Hepatocyte (in vitro differentiated cells): ENCODE measurements at regions not wholly inside any gene's neighbourhood (a gene's known extent, or its start where the extent isn't known, plus 50 kb on each side); places are given as distances from the start of the nearest gene placed in this dataset.

ENCODE experiments used
- DNase-seq: peaks from one replicate; pipeline ENCODE4 v3.0.0-alpha.2; 2016; ENCODE audit warnings: low spot score
- H2AFZ ChIP-seq: fragments of 200-600 bp; sonication (generic); 2 replicates; pipeline ENCODE4 v1.6.0; 2016; ENCODE audit warnings: antibody characterized with exemption, mild to moderate bottlenecking
- H3K27ac ChIP-seq: fragments of 200-600 bp; sonication (generic); 2 replicates; pipeline ENCODE4 v1.5.1; 2016; ENCODE audit warnings: mild to moderate bottlenecking
- H3K27me3 ChIP-seq: fragments of 200-600 bp; sonication (generic); 2 replicates; pipeline ENCODE4 v1.6.1; 2016
- H3K36me3 ChIP-seq: fragments of 200-600 bp; sonication (generic); replicated peaks from 2 replicates; pipeline ENCODE4 v1.5.1; 2016; ENCODE audit warnings: low read depth; ENCODE audit not compliant: insufficient read depth
- H3K4me1 ChIP-seq: fragments of 200-600 bp; sonication (generic); 2 replicates; pipeline ENCODE4 v1.5.1; 2016; ENCODE audit warnings: mild to moderate bottlenecking, moderate library complexity; ENCODE audit not compliant: insufficient read depth
- H3K4me2 ChIP-seq: fragments of 200-600 bp; sonication (generic); 2 replicates; pipeline ENCODE4 v1.6.0; 2016
- H3K4me3 ChIP-seq: fragments of 200-600 bp; sonication (generic); 2 replicates; pipeline ENCODE4 v1.5.1; 2016; ENCODE audit warnings: mild to moderate bottlenecking
- H3K79me2 ChIP-seq: fragments of 200-600 bp; sonication (generic); 2 replicates; pipeline ENCODE4 v1.6.0; 2017; ENCODE audit warnings: mild to moderate bottlenecking
- H3K9me2 ChIP-seq: fragments of 200-600 bp; sonication (generic); replicated peaks from 2 replicates; pipeline ENCODE4 v1.6.0; 2017; ENCODE audit warnings: mild to moderate bottlenecking; ENCODE audit not compliant: insufficient read depth
- H3K9me3 ChIP-seq: fragments of 200-600 bp; sonication (generic); 2 replicates; pipeline ENCODE4 v1.5.1; 2016; ENCODE audit warnings: low read depth, mild to moderate bottlenecking
- H4K20me1 ChIP-seq: fragments of 200-600 bp; sonication (generic); 2 replicates; pipeline ENCODE4 v1.6.0; 2016; ENCODE audit warnings: mild to moderate bottlenecking; ENCODE audit not compliant: insufficient read depth, poor library complexity, severe bottlenecking
- EZH2 ChIP-seq: fragments of 200-600 bp; sonication (generic); IDR thresholded peaks from 2 replicates; pipeline ENCODE4 v1.6.1; 2016; ENCODE audit warnings: antibody characterized with exemption, mild to moderate bottlenecking, borderline replicate concordance
- EZH2phosphoT487 ChIP-seq: fragments of 200-600 bp; sonication (generic); IDR thresholded peaks from one replicate; pipeline ENCODE4 v1.6.1; 2018; ENCODE audit warnings: antibody characterized with exemption, mild to moderate bottlenecking, low read depth, moderate library complexity; ENCODE audit not compliant: unreplicated experiment, severe bottlenecking
- WGBS: methylation state at CpG from one replicate; pipeline ENCODE4 v1.1.6; 2016; ENCODE audit warnings: low lambda C conversion rate; ENCODE audit errors: missing lambda C conversion rate; 5-methylcytosine and 5-hydroxymethylcytosine counted together
- TF ChIP-seq, protein P1 (sequence below): fragments of 200-600 bp; sonication (generic); IDR thresholded peaks from 2 replicates; pipeline ENCODE4 v1.5.1; 2016; ENCODE audit warnings: antibody characterized with exemption, mild to moderate bottlenecking; ENCODE audit not compliant: poor library complexity

DNA sequence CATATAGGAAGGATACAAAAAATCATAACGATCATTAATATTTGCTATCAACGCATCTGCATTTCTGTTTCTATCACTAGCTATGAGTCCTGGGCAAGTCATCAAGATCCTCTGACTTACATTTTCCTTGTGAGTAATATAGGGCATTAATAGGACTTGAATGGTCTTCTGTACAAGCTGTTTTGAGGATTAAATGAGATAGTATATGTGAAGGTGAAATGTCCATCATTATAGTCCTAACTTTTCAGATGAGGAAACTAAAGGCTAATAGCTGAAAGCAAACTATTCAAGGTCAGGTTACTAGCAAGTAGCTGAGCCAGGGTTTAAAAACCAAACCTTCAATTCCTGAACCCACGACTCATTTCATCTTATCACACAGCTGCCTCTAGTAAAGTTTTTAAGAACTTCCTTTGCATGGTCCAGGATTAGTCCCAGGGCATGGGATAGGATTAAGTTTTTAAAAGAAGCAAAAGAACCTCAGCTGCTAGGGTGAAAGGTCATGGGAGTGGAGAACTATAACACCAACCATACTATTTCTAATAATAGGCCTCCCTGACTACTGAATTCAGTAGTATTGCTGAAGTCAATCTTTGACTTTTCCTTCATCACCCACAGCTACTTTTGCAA is 101.4 kb upstream of the ADAMTS20 start:
- Histone ChIP-seq H3K27me3 (no peaks in the 10 kb centered on the region), H2AFZ (no peak overlapping the region), H3K9me2 (no peaks in the 10 kb centered on the region), H3K79me2 (no peaks in the 10 kb centered on the region), H3K4me2 (no peak overlapping the region), H3K36me3 (no peaks in the 10 kb centered on the region), H4K20me1 (no peaks in the 10 kb centered on the region), H3K9me3 (no peaks in the 10 kb centered on the region), H3K4me1 (no peaks in the 10 kb centered on the region), H3K27ac (no peak overlapping the region), H3K4me3 (no peak overlapping the region)
- TF ChIP-seq, protein P1, sequence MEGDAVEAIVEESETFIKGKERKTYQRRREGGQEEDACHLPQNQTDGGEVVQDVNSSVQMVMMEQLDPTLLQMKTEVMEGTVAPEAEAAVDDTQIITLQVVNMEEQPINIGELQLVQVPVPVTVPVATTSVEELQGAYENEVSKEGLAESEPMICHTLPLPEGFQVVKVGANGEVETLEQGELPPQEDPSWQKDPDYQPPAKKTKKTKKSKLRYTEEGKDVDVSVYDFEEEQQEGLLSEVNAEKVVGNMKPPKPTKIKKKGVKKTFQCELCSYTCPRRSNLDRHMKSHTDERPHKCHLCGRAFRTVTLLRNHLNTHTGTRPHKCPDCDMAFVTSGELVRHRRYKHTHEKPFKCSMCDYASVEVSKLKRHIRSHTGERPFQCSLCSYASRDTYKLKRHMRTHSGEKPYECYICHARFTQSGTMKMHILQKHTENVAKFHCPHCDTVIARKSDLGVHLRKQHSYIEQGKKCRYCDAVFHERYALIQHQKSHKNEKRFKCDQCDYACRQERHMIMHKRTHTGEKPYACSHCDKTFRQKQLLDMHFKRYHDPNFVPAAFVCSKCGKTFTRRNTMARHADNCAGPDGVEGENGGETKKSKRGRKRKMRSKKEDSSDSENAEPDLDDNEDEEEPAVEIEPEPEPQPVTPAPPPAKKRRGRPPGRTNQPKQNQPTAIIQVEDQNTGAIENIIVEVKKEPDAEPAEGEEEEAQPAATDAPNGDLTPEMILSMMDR: no peak
- no peak for TF ChIP-seq EZH2
- no peak for TF ChIP-seq EZH2phosphoT487
- no peak for DNase-seq
- WGBS: 76% methylated on average over 3 of the region's 3 CpGs

DNA sequence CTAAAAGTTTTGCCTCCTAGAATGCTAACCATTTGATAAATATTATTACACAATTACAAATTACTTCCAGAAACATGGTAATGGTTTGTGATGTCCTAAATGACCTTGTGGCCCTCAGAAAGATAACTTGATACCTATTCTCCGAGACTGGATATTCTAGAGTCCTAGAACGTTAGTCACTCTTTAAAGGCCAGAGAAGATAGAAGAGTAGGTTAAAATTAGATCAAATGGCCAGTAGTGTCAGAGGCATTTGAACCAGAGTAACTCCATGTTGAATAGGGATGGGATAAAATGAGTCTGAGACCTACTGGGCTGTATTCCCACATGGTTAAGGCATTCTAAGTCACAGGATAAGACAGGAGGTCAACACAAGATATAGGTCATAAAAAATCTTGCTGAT is 96.6 kb upstream of the ADAMTS20 start:
- no peaks in the 10 kb centered on the region for H3K9me2 ChIP-seq
- H3K79me2 ChIP-seq: no peaks in the 10 kb centered on the region
- H3K27me3 ChIP-seq: no peaks in the 10 kb centered on the region
- H3K36me3 ChIP-seq: no peaks in the 10 kb centered on the region
- TF ChIP-seq EZH2 (no peak), EZH2phosphoT487 (no peak)
- TF ChIP-seq, protein P1: no peak
- no peak for DNase-seq
- 80% methylated on average over 2 of the region's 2 CpGs for WGBS
- H3K27ac ChIP-seq: no peak overlapping the region
- H3K9me3 ChIP-seq: no peaks in the 10 kb centered on the region
- no peak overlapping the region for H3K4me3 ChIP-seq
- no peaks in the 10 kb centered on the region for H3K4me1 ChIP-seq
- no peak overlapping the region for H2AFZ ChIP-seq
- no peak overlapping the region for H3K4me2 ChIP-seq
- H4K20me1 ChIP-seq: no peaks in the 10 kb centered on the region

DNA sequence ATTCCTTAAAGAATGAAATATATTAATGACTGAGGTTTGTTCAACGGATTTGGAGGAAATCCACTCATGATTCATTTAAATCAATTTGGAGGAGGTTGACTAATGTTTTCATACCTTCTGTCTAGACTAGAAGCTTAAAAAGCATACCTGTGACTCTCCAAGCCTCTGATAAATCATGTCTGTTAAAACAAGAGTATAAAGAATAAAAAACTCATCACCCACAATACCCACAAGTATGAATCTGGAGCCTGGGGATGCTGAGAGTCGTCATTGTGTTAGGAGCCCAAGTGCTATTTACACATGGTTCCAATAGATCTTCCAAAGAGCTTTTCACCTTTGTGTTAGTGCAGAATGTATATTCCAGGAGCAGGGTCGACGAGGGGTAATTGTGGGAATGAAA is 86.8 kb upstream of the ADAMTS20 start:
- Histone ChIP-seq H3K9me2 (no peaks in the 10 kb centered on the region), H3K79me2 (no peaks in the 10 kb centered on the region), H4K20me1 (no peaks in the 10 kb centered on the region), H3K4me3 (no peak overlapping the region), H3K9me3 (no peaks in the 10 kb centered on the region), H3K27ac (no peak overlapping the region), H3K36me3 (no peaks in the 10 kb centered on the region), H3K4me2 (no peak overlapping the region), H3K4me1 (no peaks in the 10 kb centered on the region), H3K27me3 (no peaks in the 10 kb centered on the region), H2AFZ (no peak overlapping the region)
- TF ChIP-seq EZH2: no peak
- TF ChIP-seq EZH2phosphoT487: no peak
- TF ChIP-seq, protein P1: no peak
- 60% methylated on average over 4 of the region's 4 CpGs for WGBS
- no peak for DNase-seq
